Natural killer cell treated with Interleukin-12 subunit alpha and Interleukin-12 subunit beta and Interleukin-15 and Interleukin-18, amount 100 ng/mL, for 72 hours (primary cell): ENCODE measurements at regions not wholly inside any gene's neighbourhood (a gene's known extent, or its start where the extent isn't known, plus 50 kb on each side); places are given as distances from the start of the nearest gene placed in this dataset.
"Not testable (repeated sequence)": the region's sequence is repeated elsewhere in the genome, so short reads cannot be mapped to it uniquely, and the experiment has no call there.

Experiments
- ATAC-seq, 2 donors: fragments of 150-1000 bp; cut with Tn5 transposase in 1 of 2; sonication (Bioruptor Pico), chemical (Tn5 transposase) in 1 of 2; 2 replicates each; pipeline ENCODE4 v1.10.0; 2021
- DNase-seq: peaks from one replicate; pipeline ENCODE4 v3.0.0; 2022; ENCODE audit warnings: low spot score
- H3K27ac Mint-ChIP-seq, 2 donors: 1 replicate in 1 of 2; 2 replicates in 1 of 2; pipeline ENCODE4 v1.8.0; 2022; ENCODE audit warnings: mixed read lengths in 2 of 2, mild to moderate bottlenecking in 1 of 2, moderate library complexity in 1 of 2
- H3K27me3 Mint-ChIP-seq, 2 donors: 1 replicate in 1 of 2; 2 replicates in 1 of 2; pipeline ENCODE4 v1.8.0; 2022; ENCODE audit warnings: mixed read lengths in 2 of 2
- H3K36me3 Mint-ChIP-seq: one replicate; pipeline ENCODE4 v1.8.0; 2022; ENCODE audit warnings: mixed read lengths
- H3K4me1 Mint-ChIP-seq, 2 donors: 1 replicate in 1 of 2; 2 replicates in 1 of 2; pipeline ENCODE4 v1.8.0; 2022; ENCODE audit warnings: low read depth in 2 of 2, mixed read lengths in 2 of 2, mild to moderate bottlenecking in 1 of 2
- H3K4me3 Mint-ChIP-seq: one replicate; pipeline ENCODE4 v1.8.0; 2022; ENCODE audit warnings: mixed read lengths
- H3K9me3 Mint-ChIP-seq: 2 replicates; pipeline ENCODE4 v1.8.0; 2022; ENCODE audit warnings: mixed read lengths

DNA sequence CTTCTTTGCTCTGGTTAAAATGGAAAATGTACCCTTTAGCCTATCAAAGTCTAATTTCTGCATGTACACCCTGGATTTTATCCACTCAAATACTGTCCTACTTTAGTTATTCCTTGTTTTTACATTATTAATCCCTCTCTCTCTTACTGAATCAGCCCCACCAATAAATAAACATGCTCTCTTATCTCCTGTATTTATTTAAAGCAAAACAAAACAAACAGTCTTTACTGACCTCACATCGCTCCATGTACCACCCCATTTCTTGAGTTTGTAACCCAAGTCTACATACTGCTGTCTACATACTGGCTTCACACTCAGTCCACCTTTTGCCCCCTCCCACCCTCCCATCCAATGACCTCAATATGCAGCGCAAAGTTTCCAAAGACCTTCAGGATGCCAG is 113.3 kb upstream of the RORA start:
- Mint-ChIP-seq H3K27ac (no peak overlapping the region), H3K27me3 (peaks cover 23 to 48% of the 10 kb centered on the region in 2 donors), H3K36me3 (no peaks in the 10 kb centered on the region), H3K9me3 (no peaks in the 10 kb centered on the region), H3K4me3 (no peak overlapping the region), H3K4me1 (no peaks in the 10 kb centered on the region)
- DNase-seq (no peak), ATAC-seq (no peak)

DNA sequence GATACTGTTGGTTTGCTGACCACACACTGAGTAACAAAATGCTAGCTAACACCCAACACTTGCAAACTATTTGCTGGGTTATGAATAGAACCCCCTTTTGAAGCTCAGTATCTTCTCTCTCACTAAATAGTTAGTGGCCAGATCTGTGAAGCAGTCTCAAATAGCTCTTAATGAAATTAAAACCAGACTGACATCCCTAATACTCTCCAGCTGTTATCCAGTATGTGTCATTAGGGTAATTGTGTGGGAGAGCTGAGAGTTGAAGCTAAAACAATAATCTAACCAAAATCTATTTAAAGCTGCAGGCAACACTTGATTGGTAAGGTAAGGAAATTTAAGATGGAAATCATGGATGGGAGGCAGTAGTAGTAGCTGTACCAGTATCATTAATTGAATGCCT is 110.4 kb upstream of the RORA start:
- DNase-seq (no peak), ATAC-seq (no peak)
- Mint-ChIP-seq H3K27me3 (peaks cover 19 to 49% of the 10 kb centered on the region in 2 donors), H3K9me3 (no peaks in the 10 kb centered on the region), H3K27ac (no peak overlapping the region), H3K4me3 (no peak overlapping the region), H3K36me3 (no peaks in the 10 kb centered on the region), H3K4me1 (no peaks in the 10 kb centered on the region)

DNA sequence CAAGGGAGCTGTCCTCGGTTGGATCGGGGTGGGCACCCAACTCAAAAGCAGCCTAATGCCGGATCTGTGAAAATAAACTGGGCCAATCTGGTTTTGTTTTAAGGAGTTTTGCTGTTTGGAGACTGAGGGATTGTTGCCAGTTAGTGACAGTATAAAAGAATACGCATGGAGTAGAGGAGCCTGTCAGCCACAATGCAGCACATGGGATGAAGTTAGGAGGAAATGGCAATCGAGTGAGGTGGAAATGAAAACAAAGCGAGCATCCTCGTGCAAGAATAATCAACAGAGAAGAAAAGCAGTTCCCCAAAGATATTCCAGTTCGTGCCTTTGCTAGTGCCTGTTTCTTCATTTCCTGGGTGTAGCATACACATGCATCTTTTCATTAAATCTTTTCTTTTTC is 108.4 kb upstream of the RORA start:
- no peaks in the 10 kb centered on the region for H3K9me3 Mint-ChIP-seq

DNA sequence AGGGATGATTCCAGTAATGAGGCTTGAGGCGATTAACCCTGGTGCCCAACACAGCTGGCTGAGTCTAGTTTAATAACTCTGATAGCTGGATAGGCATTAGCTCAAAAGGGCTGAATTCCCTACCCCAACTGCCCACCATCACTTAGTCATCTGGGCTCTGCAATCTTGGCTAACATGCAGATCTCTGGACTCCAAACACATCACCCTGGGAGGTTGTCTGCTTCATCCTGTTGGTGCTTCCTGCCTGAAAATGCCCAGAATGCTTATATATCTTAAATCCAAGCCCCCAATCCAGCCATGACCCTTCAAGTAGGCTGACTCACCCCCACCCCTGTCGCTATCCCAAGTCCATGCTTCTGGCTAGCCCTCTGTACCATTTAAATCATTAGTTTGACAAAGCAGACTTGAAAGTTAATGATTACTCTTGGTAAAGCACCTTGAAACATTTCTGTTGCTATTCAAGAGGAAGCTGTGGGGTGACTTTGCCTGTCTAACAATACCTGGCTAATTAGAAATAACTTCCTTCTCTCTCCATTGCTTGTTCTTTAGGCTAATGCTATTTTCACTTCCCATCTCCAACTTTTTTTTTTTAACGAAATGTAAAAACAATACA is 107.0 kb upstream of the RORA start:
- DNase-seq (no peak), ATAC-seq (no peak)
- no peaks in the 10 kb centered on the region for H3K36me3 Mint-ChIP-seq
- no peak overlapping the region for H3K4me3 Mint-ChIP-seq
- no peaks in the 10 kb centered on the region for H3K4me1 Mint-ChIP-seq
- H3K9me3 Mint-ChIP-seq: no peaks in the 10 kb centered on the region
- H3K27me3 Mint-ChIP-seq: peaks cover 22 to 40% of the 10 kb centered on the region in 2 donors
- H3K27ac Mint-ChIP-seq: no peak overlapping the region

More for the DNA sequence above, 108.4 kb upstream of the RORA start:
- Mint-ChIP-seq H3K4me1 (no peaks in the 10 kb centered on the region), H3K36me3 (no peaks in the 10 kb centered on the region), H3K27ac (no peak overlapping the region), H3K27me3 (peaks cover 20 to 36% of the 10 kb centered on the region in 2 donors), H3K4me3 (no peak overlapping the region)
- DNase-seq (no peak), ATAC-seq (no peak)

DNA sequence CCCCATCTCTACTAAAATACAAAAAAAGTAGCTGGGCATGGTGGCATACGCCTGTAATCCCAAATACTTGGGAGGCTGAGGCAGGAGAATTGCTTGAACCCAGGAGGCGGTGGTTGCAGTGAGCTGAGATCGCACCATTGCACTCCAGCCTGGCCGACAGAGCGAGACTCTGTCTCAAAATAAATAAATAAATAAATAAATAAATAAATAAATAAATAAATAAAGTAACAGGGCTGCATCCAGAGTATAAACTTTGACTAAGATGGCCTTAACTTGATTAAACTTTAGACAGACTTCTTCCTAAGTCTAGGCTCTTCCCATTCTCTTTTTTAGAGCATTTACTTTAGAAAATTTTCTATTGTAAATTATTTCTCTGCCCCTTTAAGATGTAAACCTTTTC is 105.6 kb upstream of the RORA start:
- DNase-seq, H3K4me3 Mint-ChIP-seq, ATAC-seq, H3K36me3 Mint-ChIP-seq, H3K4me1 Mint-ChIP-seq, H3K9me3 Mint-ChIP-seq, H3K27ac Mint-ChIP-seq: not testable (repeated sequence)
- peaks cover 26 to 44% of the 10 kb centered on the region in 2 donors for H3K27me3 Mint-ChIP-seq

DNA sequence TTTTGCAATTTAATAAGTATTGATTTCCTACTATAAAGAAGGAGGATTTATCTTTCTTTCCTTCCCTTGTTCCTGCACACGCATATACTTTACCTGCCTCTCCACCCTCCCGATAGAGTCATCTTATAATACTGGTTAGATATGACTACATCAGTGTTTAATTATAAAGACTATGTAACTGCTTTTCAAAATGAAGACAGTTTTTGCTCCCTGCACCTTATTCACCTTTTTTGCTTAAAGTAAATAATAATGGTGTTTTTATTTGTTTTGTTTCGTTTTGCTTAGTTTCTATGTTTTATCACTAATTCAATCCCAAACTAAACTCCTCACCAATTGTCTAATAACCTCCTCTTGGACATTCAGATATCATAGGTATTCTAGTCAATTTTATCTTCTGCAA is 101.9 kb upstream of the RORA start:
- DNase-seq: no peak
- no peak for ATAC-seq
- H3K27me3 Mint-ChIP-seq: peaks cover 25 to 32% of the 10 kb centered on the region in 2 donors
- no peak overlapping the region for H3K27ac Mint-ChIP-seq
- no peaks in the 10 kb centered on the region for H3K4me1 Mint-ChIP-seq
- H3K9me3 Mint-ChIP-seq: no peaks in the 10 kb centered on the region
- no peaks in the 10 kb centered on the region for H3K36me3 Mint-ChIP-seq
- no peak overlapping the region for H3K4me3 Mint-ChIP-seq

DNA sequence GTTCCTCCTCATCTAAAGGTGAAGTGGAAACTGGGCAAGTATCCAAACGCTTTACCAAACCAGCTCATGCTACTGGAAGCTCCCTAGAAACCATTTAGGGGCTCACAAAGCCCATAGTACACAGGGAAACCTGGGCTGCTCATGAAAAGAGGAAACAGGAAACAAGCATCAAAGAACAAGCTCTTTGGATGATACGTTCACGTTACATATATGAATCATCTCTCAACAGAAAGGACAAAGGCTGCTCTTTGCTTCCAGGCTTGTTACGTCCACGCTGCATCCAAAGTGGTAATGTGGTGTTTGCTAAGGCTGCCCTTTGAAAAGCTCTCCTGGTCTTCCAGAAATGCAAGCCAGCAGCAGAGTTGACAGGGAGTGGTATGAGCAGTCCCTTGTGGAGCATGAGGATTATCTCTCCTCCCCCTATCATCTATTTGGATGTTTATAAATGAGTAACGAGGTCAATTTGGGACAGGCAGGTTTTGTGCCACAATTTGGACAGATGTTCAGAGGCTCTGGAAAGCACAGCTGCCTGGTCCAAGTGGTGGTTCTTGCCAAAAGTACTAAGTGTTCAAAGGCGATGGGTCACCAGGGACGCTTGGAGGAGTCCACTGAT is 98.0 kb upstream of the RORA start:
- Mint-ChIP-seq H3K36me3 (no peaks in the 10 kb centered on the region), H3K27me3 (peaks cover 19 to 38% of the 10 kb centered on the region in 2 donors), H3K4me3 (no peak overlapping the region), H3K9me3 (no peaks in the 10 kb centered on the region), H3K27ac (no peak overlapping the region), H3K4me1 (no peaks in the 10 kb centered on the region)
- ATAC-seq (no peak), DNase-seq (no peak)

DNA sequence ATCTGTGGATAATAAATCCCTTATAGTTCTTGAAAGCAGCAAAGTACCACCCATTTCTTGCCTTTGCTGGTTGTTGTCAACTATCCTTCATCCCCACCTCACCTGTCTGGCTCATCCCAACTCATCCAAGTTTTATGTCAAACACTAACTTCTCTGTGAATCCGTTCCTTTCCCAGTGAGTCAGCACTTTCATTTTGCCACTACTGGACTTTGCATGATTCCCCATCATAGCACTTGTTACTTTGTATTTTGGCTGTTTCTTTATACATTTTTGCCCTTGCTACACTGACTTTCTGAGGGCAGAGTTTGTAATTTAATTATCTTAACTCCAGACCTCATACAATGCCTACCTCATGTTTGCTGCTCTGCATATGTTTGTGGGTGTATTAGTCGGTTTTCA is 90.8 kb upstream of the RORA start:
- ATAC-seq: no peak
- H3K4me1 Mint-ChIP-seq: no peaks in the 10 kb centered on the region
- H3K4me3 Mint-ChIP-seq: no peak overlapping the region
- DNase-seq: no peak
- peaks cover 19 to 35% of the 10 kb centered on the region in 2 donors for H3K27me3 Mint-ChIP-seq
- no peaks in the 10 kb centered on the region for H3K9me3 Mint-ChIP-seq
- H3K36me3 Mint-ChIP-seq: no peaks in the 10 kb centered on the region
- H3K27ac Mint-ChIP-seq: no peak overlapping the region

DNA sequence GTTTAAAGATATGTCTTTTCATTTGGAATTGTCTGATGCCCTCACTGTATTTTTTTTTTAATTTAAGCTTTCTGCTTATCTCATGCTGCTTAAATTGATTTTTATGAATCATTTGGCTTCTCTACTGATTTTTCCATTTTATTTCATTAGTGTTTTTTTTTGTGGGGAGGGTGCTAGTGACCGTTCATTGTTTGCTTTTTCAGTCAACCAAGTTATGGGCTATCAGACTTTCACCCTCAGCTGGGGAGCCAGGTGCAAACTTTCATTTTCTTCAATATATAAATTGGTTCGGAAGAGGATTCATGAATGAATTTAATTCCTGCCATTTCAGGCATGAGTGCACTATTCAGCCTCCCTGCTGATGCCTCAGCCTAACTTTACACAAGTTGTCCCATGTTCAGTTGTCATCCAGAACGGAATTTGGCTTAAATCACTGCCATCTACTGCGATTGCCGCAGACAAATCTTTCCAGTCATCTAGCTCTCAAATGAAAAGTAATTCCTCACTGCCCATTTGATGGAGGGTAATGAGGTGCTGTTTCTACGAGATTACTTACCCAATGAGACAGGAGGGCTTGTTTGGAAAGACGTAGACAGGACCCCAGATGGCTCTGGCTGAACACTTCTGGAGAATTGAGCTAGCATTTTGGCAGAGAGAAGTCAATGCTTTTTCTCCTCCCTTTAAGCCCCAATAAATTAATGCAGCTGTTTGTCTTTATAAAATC is 89.9 kb upstream of the RORA start:
- Mint-ChIP-seq H3K4me3 (no peak overlapping the region), H3K4me1 (no peaks in the 10 kb centered on the region), H3K36me3 (no peaks in the 10 kb centered on the region), H3K27me3 (peaks cover 17 to 27% of the 10 kb centered on the region in 2 donors), H3K27ac (no peak overlapping the region), H3K9me3 (no peaks in the 10 kb centered on the region)
- ATAC-seq (no peak), DNase-seq (no peak)

DNA sequence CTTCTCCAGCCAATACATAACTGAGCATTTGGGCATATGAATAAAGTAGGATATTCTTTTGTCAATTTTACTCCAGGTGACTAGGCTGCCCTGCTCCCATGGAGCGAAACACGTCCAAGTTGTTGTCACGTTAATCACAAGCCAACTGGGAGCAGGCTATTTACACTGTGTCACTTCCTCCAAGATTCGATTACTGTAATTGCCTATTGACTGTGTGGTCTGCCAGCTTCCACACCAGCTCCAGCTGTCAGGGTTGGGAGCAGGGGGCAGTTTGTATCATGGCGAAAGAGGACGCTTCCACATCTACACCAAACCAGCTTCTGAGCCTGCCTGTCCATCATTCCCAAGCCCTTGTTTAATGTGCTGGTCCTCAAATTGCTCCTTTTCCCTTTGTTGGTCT is 89.2 kb upstream of the RORA start:
- H3K4me1 Mint-ChIP-seq: no peaks in the 10 kb centered on the region
- H3K27ac Mint-ChIP-seq: no peak overlapping the region
- no peaks in the 10 kb centered on the region for H3K36me3 Mint-ChIP-seq
- H3K4me3 Mint-ChIP-seq: no peak overlapping the region
- peaks cover 17 to 25% of the 10 kb centered on the region in 2 donors for H3K27me3 Mint-ChIP-seq
- ATAC-seq: no peak
- DNase-seq: no peak
- H3K9me3 Mint-ChIP-seq: no peaks in the 10 kb centered on the region

DNA sequence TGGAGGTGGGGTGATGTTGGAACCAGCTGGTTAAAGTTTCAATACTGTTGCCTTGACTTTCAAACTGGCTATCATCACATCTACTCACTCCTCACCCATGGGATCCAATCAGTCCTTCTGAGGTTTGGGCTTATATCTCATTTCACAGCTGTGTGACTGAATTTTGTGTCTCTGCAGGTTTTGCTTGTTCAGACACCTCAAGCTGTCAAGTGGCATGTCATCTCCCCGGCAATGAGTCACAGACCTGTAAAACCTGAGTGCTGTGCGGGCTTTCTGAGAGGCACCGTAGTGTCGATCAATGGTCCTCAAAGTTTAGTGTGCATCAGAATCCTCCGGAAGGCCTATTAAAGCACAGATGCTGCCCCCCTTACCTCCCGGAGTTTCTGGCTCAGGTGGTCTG is 86.4 kb upstream of the RORA start:
- ATAC-seq: no peak

DNA sequence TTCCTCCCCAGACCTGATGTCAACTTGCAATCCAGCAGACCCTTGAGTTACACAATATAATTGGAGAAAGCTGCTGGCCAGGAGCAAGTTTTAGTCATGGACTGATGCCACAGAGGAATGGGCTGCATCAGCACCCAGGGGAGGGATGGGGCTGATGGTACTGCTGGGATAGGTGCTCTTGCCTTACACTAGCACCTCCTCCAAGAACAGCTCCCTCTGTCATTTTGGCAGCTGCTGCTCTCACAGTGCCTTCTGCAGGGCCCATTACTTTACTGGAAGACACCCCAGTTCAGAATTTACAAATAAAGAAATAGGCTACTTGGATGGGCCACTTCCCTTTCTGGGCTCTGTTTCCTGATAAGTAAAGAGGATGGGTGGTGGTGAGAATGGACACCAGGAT is 85.3 kb upstream of the RORA start:
- Mint-ChIP-seq H3K27me3 (peaks cover 18 to 24% of the 10 kb centered on the region in 2 donors), H3K4me3 (no peak overlapping the region), H3K9me3 (no peaks in the 10 kb centered on the region), H3K4me1 (no peaks in the 10 kb centered on the region), H3K36me3 (no peaks in the 10 kb centered on the region), H3K27ac (no peak overlapping the region)
- DNase-seq: no peak
- no peak for ATAC-seq

More for the DNA sequence above, 86.4 kb upstream of the RORA start:
- Mint-ChIP-seq H3K36me3 (no peaks in the 10 kb centered on the region), H3K9me3 (no peaks in the 10 kb centered on the region), H3K4me3 (no peak overlapping the region), H3K27ac (no peak overlapping the region), H3K27me3 (peaks cover 19 to 27% of the 10 kb centered on the region in 2 donors), H3K4me1 (no peaks in the 10 kb centered on the region)
- DNase-seq: no peak

DNA sequence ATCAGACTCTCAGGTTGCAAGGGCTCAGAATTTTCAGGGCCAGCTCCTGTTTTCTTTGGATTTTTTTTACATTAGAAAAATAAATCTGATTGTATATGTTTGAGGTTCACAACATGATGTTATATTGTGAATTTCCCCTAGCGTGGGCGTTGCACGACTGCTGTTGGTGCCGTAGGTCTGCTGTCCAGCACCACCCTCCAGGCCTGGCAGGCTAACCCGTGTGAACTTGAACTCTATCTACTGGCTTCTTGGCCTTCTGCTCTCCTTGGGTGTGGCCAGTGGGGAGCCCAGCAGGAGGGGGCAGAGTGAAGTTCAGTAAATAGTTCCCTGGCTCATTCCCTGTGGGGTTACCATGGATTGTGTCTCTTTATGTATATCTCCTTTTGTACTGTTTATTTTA is 80.5 kb upstream of the RORA start:
- H3K9me3 Mint-ChIP-seq: no peaks in the 10 kb centered on the region
- peaks cover 28 to 29% of the 10 kb centered on the region in 2 donors for H3K27me3 Mint-ChIP-seq
- no peak for DNase-seq
- no peaks in the 10 kb centered on the region for H3K36me3 Mint-ChIP-seq
- no peaks in the 10 kb centered on the region for H3K4me1 Mint-ChIP-seq
- ATAC-seq: peak in 1 of 2 donors; percentile 58
- H3K27ac Mint-ChIP-seq: no peak overlapping the region
- H3K4me3 Mint-ChIP-seq: no peak overlapping the region

DNA sequence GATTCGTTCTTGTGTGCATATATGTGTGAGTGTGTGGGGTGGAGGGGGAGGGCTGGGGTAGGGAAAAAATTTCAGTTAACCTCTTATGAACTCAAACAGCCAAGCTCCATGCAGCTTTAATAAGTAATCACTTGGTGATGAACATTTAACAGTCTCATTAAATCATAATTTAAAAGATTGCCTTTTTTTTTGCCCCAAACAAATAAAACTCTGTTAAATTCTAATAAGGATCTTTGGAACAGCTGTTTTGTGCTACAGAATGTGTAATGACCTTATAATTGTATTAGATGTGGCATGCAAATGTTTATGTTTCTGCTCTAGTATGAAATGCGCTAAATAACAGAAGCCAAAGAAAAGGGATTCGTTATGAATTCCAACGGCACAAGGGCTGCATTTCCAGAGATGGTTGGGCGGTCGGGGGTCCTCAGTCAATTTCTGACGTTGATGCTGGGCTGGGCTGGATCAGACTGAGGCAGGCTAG is 80.0 kb upstream of the RORA start:
- no peaks in the 10 kb centered on the region for H3K4me1 Mint-ChIP-seq
- no peaks in the 10 kb centered on the region for H3K9me3 Mint-ChIP-seq
- no peaks in the 10 kb centered on the region for H3K36me3 Mint-ChIP-seq
- DNase-seq (no peak), ATAC-seq (no peak)
- peaks cover 28 to 34% of the 10 kb centered on the region in 2 donors for H3K27me3 Mint-ChIP-seq
- H3K27ac Mint-ChIP-seq: no peak overlapping the region
- no peak overlapping the region for H3K4me3 Mint-ChIP-seq
